NCI-H128 (cell line): ENCODE measurements at regions not wholly inside any gene's neighbourhood (a gene's known extent, or its start where the extent isn't known, plus 50 kb on each side); places are given as distances from the start of the nearest gene placed in this dataset.

Experiments used
- DNase-seq: peaks from one replicate; lab custom pipeline; 2025; ENCODE audit not compliant: unreplicated experiment; lab: John Stamatoyannopoulos, UW

GRCh38 chr5:107266100-107266499 is 404.6 kb downstream of the EFNA5 start:
- DNase-seq, result no peak

- no peak for DNase-seq
These were observed 405.5 kb downstream of the EFNA5 start for GRCh38 chr5:107265193-107265592.

GRCh38 chr5:107263387-107264018 is 407.2 kb downstream of the EFNA5 start:
- no peak for DNase-seq

- no peak for DNase-seq
These were observed 412.7 kb downstream of the EFNA5 start for GRCh38 chr5:107257885-107258520.

DNA sequence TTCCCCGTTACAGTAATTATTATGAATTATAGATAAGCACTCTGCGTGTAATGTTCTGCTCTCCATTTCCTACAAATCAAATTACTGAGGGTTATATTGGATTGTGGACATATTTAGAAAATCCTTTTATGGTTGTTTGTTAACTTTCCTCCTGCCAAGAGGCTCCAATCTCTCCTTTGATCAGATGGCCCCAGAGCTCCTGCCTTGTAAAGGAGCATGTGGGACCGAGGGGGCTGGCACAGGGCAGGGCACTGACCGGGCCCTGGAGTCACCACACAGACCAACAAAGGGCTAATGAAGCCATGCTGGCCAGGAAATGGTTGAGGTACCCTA is 415.9 kb downstream of the EFNA5 start:
- DNase-seq, result no peak

GRCh38 chr5:107254214-107254901 is 416.4 kb downstream of the EFNA5 start:
- DNase-seq, result no peak

- no peak for DNase-seq
These were observed 417.5 kb downstream of the EFNA5 start for GRCh38 chr5:107253246-107253645.

GRCh38 chr5:107251151-107251550 is 419.6 kb downstream of the EFNA5 start:
- no peak for DNase-seq

DNA sequence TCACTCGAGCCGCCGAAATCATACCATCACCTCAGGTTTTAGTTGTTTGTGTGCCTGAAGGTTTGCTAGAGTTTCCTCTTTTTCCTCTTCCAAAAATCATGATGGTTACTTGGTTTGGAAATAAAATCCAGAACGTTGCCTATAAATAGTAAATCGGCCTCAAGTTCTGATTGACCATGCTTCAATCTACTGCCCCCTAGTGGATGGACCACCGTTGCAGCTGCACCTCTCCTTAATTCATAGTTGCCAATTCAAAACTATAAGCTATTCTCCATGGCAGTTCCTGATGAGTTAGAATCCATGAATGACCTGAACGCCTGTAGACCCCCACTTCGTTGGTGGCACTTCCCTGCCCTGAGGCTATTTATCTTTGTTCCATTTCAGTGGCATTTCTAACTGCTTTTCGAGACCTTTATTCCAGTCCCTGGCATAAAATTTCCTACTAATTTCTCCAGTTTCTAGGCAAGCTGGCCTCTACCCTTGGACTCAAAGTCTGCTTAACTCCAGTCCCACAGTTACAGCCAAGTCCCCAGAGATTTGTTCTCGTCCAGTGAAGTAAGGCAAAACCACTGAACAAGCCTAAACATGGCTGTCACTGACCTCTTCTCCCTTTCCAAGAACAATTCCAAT is 422.6 kb downstream of the EFNA5 start:
- no peak for DNase-seq

- DNase-seq, result no peak
These were observed 423.3 kb downstream of the EFNA5 start for GRCh38 chr5:107247427-107247826.

DNA sequence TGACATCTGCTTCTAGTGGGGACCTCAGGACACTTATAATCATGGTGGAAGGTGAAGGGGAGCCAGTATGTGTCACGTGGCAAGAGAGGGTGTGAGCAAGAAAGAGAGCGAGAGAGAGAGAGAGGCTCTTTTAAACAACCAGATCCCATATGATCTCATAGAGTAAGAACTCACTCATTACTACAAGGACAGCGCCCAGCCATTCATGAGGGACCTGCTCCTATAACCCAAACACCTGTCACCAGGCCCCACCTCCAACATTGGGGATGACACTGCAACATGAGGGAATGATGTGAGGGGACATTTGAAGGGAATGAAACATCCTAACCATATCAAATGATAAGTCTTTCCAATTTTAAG is 427.5 kb downstream of the EFNA5 start:
- DNase-seq, result no peak

DNA sequence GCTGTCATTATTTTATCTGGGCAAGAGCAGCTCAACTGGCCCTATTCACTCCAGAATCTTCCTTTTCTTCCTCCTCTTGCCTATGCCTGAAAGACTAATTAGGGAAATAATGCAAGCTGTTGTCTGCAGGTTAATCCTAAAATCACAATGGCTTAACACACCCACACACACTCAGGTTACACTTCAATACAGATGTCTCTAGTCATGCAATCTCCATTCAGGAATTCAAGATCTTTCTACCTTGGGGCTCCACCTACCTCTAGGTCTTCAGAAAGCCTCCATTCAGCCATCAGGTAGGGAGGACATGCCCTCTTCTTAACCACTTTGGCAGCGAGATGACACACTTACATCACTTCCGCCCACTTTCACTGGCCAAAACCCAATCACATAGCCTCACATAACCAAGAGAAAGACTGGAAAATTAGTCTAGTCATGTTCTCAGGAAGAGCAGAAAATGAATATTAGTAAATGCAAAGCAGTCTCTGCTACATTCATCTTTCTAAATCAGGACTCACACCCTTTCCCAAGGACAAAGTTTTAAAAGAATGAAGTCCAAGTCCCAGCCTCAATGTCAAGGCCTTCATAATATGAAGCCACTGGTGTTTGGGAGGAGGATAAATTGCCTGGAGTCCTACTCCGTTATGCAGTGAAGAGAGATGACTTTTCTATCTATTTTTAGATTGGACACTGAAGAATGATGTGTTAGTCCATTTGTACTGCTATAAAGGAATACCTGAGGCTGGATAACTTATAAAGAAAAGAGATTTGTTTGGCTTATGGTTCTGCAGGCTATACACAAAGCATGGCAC is 428.1 kb downstream of the EFNA5 start:
- DNase-seq, result no peak

GRCh38 chr5:107241841-107242240 is 428.9 kb downstream of the EFNA5 start:
- DNase-seq, result no peak

GRCh38 chr5:107235167-107235566 is 435.6 kb downstream of the EFNA5 start:
- no peak for DNase-seq

DNA sequence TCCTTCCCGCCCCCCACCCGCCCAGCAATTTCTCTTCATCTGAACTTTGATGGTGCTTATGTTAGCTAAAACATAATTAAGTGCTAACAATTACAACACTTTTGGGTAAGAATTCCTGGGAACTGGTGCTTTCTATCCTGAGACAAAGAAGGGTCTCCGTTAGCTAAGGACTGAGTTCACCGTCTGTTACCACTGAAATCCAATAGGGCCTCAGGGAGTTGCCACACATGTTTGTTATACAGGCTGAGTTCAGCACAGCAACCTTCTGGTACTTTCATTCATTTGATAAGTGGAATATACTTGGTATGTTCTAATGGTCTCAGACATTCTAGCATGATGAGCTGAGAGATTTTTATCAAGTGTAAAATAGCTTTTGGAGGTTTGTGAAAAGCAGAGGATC is 437.9 kb downstream of the EFNA5 start:
- DNase-seq, result no peak

GRCh38 chr5:107232293-107232692 is 438.4 kb downstream of the EFNA5 start:
- DNase-seq, result no peak

- DNase-seq, result no peak
These were observed 439.5 kb downstream of the EFNA5 start for GRCh38 chr5:107231191-107231590.

GRCh38 chr5:107230367-107230766 is 440.4 kb downstream of the EFNA5 start:
- no peak for DNase-seq

- no peak for DNase-seq
These were observed 442.5 kb downstream of the EFNA5 start for GRCh38 chr5:107228226-107228625.

GRCh38 chr5:107224272-107224671 is 446.5 kb downstream of the EFNA5 start:
- DNase-seq, result no peak

DNA sequence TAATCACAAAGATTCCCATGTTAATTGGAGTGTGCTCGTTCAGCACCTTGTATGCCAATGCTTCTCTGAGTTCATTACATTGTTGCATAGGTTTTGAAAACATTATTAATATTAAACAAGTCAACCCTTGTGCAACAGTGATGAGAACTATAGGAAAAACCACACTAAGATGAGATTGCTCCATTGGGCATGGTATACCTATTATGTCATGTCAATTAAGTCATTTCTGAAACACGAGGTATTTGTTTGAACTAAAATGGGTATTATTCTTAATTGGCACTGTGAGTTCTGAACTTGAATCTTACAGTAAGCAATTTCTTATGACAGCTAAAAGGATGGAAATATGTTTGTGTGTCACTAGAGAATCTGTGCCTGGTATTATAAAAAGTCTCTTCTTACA is 447.7 kb downstream of the EFNA5 start:
- DNase-seq, result no peak
